ENCODE measurements at regions not wholly inside any gene's neighbourhood (a gene's known extent, or its start where the extent isn't known, plus 50 kb on each side); places are given as distances from the start of the nearest gene placed in this dataset.

DNA sequence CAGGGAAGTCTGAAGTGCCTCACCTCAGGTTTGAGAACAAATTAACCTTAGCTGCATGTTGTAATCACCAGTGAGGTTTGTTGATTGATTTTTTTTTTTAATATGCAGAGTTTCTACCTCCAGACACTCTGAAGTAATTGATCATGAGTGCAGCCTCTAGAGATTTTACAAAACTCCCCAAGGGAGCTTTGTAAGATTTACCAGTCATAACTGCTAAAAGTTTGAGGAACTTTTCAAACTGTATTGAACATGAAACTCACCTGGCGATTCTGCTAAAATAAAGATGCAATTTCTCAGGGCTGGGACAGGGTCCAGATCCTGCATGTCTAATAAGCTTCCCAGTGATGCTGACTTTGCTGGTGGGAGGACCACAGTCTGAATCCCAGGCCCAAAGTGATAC, 339.6 kb upstream of the DCC start:
- TF ChIP-seq, protein P1, sequence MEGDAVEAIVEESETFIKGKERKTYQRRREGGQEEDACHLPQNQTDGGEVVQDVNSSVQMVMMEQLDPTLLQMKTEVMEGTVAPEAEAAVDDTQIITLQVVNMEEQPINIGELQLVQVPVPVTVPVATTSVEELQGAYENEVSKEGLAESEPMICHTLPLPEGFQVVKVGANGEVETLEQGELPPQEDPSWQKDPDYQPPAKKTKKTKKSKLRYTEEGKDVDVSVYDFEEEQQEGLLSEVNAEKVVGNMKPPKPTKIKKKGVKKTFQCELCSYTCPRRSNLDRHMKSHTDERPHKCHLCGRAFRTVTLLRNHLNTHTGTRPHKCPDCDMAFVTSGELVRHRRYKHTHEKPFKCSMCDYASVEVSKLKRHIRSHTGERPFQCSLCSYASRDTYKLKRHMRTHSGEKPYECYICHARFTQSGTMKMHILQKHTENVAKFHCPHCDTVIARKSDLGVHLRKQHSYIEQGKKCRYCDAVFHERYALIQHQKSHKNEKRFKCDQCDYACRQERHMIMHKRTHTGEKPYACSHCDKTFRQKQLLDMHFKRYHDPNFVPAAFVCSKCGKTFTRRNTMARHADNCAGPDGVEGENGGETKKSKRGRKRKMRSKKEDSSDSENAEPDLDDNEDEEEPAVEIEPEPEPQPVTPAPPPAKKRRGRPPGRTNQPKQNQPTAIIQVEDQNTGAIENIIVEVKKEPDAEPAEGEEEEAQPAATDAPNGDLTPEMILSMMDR (IDR thresholded peaks at IDR 0.05; ENCODE audit: low read depth, low read length, poor library complexity, severe bottlenecking) = no peak
- no peak for TF ChIP-seq EZH2phosphoT487 (IDR thresholded peaks at IDR 0.05; ENCODE audit: borderline replicate concordance, low read length)

Measured in DOHH2 (cell line).